Fibroblast of upper back skin (primary cell): ENCODE measurements at regions not wholly inside any gene's neighbourhood (a gene's known extent, or its start where the extent isn't known, plus 50 kb on each side); places are given as distances from the start of the nearest gene placed in this dataset.

Experiments used
- DNase-seq: peaks from one replicate; pipeline ENCODE4 v3.0.0-alpha.2; 2013

DNA sequence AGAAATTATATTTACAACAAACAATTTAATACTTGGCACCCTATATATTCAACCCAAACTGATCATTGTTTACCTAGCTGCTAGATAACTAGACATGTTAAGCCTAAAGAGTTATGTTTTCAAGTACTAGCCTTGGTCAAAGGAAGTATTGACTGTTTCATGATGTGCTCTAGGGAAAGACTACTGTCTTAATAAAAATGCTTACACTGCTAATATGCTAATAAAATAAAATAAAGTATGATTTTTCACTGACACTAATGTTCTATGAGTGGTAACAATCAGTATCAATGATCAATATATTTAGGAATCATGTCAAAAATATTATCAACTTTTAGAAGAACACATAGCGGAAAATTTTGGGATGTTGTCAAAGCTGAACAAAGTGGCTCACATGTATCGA is 225.5 kb downstream of the OSR1 start:
- DNase-seq = no peak

DNA sequence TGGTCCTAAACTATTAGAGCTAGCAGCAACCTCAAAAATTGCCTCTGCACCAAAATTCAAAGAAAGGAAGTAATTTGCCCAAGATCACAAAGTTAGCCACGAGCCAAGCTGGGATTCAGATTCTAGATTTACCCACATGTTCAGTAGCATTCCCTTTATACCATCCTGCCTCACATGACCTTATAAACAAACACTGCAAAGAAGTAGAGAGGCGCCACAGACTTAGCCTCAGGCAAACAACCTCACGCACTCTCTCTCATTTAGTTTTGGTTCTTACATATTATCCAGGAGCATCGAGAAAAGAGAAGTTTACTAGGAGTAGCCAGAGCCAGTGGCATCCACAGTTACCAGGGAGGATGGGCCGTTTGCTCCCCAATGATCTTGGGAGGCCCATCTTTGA is 226.6 kb downstream of the OSR1 start:
- DNase-seq = no peak

- no peak for DNase-seq
Measured at GRCh38 chr2:19128148-19128547, 230.3 kb downstream of the OSR1 start.

GRCh38 chr2:19127616-19128015 is 230.8 kb downstream of the OSR1 start:
- DNase-seq = no peak

GRCh38 chr2:19125901-19126680 is 232.3 kb downstream of the OSR1 start:
- no peak for DNase-seq

DNA sequence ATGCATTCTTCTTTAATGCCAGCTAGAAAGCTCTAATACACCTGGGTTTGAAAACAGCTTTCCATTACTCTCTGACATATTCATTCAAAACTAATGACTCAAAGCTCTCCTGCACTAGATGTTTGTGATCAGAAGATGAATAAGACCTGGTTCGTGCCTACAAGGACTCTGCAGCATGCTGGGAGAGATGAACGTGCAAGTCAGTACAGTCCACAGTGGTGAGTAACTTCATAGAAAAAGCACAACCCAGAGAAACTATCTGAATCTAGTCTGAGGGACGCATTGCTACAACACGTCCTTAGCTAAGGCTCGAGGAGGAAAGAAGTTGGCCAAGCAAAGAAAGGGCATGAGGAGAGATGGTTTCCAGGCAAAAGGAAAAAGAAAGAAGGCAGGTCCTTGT is 234.3 kb downstream of the OSR1 start:
- DNase-seq = peak; percentile 86

- no peak for DNase-seq
Measured at GRCh38 chr2:19123556-19123955, 234.9 kb downstream of the OSR1 start.

DNA sequence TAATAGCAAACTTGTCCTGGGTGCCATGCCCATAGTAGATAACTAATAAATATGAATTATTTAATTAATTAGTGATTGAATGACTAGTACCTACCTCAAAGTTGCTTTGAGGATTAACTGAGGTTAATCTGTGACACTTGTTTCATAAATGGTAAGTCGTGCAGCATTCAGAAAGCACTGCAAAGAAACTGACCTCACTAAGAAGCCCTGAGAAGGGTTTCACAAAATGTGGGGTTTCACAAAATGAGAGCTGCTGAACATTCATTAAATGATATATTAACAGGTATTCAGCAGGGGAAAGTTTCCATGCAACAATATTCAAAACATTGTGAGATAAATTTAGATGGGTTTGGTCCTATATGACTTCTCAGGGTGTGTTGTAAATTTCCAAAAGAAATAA is 236.2 kb downstream of the OSR1 start:
- no peak for DNase-seq

- peak; percentile 91 for DNase-seq
Measured at GRCh38 chr2:19120941-19121750, 237.3 kb downstream of the OSR1 start.

DNA sequence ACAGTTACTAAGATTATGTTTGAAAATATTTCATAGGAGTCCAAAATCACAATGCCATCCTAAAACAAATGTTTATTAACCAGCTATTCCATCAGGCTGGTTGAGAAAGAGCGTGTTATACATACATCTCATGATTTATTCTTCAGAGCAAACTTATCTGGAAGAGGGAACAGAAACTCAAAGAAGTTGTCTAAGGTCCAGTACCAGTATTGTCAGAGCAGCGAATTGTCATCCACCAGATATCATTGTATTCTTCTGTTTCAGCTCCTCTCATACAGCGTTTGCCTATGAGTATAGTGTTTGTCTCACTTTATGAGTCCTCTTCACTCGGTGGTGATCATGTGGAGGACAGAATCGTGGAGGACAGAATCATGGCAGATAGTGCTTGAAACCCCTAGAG is 238.2 kb downstream of the OSR1 start:
- no peak for DNase-seq

DNA sequence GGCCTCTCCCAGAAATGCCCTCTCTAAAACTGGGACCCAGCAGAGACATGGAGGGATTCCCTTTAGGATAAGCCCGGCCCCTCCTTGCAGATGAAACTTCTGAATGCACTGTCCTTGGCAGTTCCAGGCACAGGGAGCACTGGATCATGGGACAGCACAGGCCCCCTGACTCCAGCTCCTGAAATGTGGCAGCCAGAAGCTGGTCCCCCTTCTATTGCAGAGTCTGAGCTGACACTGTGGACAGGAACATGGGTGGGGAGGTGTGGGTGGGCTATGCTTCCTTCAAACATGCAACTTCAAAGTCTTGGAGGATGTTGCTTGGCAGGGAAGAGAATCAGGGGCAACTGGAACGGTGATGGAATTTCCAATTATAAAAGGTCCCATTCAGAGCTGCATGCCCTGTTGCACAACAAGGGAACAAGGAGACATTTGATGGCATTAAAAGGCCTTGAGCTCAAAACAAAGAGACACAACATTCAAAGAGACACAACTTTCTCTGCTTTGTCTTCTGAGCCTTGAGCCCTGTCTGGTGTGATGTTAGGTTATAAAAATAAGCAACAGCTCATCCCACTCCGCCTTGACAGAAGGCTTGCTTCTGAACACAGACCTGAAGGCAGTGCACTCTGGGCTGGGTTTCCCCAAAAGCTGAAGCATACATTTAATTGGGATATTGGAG is 239.0 kb downstream of the OSR1 start:
- DNase-seq = no peak

GRCh38 chr2:19116918-19117317 is 241.5 kb downstream of the OSR1 start:
- DNase-seq = no peak

DNA sequence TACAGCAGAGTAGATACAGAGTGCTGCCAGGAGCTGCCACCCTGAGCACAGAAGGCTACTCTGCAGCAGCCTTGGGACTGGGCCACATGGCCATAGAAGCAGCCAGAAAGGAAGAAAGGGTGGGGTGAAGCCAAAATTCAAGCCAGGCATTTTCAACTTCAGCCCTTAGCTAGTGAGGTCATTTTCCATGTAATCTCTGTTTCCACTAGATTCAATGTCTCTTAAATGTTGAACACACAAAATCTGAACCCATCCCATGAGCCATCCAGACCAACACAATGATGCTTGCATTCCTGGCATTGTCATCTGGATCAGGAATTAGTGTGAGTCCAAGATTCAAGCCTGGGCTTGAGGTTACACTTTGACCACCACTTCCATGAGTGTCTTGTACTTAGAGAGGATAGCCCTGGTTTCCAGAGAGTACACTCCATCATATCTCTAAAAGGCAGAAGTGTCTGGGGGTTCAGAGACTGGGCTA is 243.6 kb downstream of the OSR1 start:
- peak; percentile 72 for DNase-seq

DNA sequence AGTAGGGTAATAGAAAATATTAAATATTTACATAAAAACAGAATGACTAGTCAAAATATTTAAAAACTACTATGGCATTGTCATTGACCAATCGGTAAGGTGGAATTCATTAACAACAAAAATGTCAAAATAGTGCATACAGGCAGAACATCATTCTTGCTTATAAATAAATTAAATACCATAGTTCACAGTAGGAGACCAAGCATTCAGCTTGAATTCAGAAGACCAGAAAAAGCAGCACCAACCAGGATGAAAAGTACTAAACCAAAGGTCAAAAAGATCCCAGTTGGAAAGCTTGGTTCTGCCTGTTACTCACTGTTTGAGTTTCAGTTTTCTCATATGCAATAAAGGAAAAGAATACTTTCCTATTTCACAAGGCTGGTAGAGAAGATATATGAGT is 244.3 kb downstream of the OSR1 start:
- DNase-seq = peak; percentile 5

GRCh38 chr2:19111354-19111753 is 247.1 kb downstream of the OSR1 start:
- peak; percentile 50 for DNase-seq

- no peak for DNase-seq
Measured at GRCh38 chr2:19109518-19109917, 248.9 kb downstream of the OSR1 start.

- no peak for DNase-seq
Measured at GRCh38 chr2:19106376-19106775, 252.0 kb downstream of the OSR1 start.

- no peak for DNase-seq
Measured at GRCh38 chr2:19104503-19104902, 253.9 kb downstream of the OSR1 start.

- no peak for DNase-seq
Measured at GRCh38 chr2:19102696-19103423, 255.6 kb downstream of the OSR1 start.

DNA sequence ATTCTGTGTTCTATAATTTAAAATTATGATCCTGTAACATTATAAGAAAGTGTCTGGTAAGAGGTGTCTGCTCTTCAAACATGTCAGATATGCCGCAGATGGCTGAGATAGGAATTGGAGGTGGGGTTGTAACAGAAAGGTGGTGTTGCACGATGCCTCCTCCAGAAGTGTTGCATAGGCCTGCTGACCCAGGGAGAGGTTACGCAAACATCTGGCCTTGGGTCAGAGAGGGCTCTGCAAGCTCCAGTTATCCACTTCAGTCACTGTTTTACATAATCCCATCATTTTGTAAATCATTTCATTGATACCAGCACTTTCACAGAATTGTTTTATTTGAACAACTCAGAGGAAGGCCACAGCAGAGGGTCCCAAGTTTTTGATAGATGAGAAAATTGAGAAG is 256.5 kb downstream of the OSR1 start:
- DNase-seq = no peak

DNA sequence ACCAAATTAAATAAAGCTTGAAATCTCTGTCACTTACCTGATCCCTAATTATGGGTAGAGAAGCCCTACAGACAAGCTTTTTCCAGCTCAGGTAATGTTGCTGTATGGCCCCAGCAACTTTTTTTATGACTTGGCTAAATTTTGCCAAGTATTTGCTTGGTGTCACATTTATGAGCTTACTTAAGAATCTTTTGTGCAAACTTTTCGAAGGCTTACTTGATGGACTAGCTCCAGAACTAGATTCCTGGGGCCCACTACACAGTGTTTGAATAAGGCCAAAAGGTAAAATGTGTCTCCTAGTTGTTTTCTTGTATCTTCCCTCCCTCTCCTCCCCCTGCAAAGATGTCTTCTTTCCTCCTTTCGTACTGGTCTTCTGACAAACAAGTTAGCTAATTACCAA is 257.9 kb downstream of the OSR1 start:
- DNase-seq = no peak

- no peak for DNase-seq
Measured at GRCh38 chr2:19099181-19099580, 259.2 kb downstream of the OSR1 start.
